ENCODE measurements at regions not wholly inside any gene's neighbourhood (a gene's known extent, or its start where the extent isn't known, plus 50 kb on each side); places are given as distances from the start of the nearest gene placed in this dataset.

DNA sequence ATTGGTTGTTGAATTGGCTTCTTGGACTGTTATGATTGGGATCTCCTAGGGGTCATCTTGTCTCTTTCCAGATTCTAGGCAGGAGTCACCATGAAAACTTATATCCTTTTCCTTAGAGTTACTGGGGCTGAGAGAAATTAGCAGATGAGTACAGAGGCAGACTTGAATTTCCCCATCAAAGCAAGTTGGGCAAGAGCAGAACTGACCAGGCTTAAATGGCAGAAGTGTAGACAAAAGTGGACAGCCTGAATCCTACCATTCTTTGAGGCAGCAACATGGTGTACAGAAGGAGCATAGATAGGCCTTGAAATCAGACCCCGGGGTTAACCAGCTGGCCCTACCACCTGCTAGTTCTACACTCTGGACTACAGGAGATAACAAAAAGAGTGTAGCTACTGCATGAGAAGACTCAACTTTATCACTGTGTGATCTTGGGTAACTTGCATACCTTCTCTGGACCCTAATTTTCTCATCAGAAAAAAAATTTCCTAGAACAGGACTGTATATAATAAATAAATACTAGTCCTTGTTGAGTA is 427.4 kb upstream of the CADM1 start:
- DNase-seq: no peak

DNA sequence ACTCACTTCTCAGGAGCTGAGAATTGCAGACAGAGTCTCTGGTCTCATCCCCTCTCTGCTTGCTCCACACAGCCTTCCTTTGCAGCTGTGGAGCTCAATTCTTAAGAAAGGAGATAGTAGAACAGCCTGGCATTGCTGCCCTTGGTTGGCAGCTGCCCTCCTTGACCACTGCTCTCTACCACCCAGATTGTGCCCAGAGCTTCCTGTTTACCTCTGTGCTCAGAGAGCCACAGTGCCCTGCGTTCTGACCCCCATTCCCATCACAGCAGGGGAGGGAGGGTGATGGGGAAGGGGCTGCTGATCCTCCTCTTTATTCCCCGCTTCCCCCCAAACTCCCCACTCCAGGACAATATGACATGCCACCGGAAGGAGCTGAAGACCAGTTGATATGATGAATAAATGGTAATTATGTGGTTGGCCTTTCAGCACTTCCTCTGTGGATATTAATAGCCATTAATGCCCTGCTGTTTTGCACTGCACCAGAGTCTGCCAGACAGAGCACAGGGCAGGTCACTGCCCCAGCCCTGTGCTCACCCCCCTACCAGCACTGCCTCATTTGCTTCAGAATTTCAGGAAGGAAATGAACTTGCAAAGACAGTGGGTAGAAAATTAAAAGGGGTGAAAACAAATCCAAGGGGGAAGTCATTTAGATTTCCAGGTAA is 426.8 kb upstream of the CADM1 start:
- DNase-seq: peak; percentile 77

DNA sequence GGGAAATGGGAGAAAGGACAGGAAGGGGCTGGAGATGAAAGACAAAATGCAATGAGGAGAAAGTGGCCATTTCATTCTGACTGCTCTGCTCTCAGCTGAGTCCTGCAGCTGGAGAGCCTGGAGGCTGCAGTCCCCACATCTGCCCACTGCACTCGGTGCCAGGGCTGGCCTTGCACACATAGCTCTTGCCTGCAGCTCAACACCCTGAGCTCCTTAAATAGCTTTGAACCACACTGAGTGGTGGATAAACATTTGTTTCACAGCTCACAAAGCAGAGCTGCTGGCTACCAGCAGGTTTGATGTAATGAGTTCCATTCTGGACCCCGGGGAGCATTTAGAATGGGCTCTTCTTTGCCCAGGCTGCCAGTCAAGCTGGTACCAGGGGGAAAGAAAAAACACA is 426.1 kb upstream of the CADM1 start:
- DNase-seq: peak; percentile 74

DNA sequence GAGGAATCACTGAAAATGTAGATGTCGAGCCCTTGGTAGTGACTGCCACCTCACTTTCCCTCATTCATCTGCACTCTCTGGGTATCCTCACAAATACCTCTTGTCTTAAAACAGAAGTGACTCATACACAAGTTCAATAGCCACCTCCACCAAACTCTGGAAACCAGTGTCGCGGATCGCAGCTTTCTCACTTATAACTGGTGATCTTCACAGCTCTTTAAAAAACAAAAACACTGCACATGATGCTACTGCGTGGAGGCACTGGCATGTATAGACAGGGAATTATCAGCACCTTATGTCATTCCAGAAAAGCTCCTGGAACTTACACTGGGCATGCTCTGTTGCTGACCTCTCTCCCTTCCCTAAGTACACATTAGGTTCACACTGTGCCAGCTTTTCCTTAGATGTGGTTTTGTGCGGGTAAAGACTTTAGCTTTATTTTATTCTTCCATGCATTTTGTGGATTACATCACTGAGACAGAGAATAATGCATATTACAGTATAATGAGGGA is 425.5 kb upstream of the CADM1 start:
- DNase-seq: no peak

DNA sequence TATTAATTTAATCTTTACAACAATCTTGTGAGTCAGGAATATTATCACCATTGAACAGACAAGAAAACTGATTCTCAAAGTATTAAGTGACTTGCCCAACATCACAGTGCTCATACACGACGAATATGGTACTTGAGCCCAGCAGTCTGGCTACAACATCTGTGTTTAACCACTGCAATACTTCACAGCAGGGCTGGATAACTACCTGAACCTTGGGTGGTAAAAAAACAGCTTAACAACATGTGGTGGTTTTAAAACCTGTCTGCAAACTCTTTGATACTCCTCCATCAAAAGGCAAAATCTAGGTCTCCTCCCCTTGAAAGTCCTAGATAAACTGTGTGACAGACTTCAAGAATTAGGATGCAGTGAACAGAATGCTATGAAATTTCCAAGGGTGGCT is 424.6 kb upstream of the CADM1 start:
- DNase-seq: no peak

DNA sequence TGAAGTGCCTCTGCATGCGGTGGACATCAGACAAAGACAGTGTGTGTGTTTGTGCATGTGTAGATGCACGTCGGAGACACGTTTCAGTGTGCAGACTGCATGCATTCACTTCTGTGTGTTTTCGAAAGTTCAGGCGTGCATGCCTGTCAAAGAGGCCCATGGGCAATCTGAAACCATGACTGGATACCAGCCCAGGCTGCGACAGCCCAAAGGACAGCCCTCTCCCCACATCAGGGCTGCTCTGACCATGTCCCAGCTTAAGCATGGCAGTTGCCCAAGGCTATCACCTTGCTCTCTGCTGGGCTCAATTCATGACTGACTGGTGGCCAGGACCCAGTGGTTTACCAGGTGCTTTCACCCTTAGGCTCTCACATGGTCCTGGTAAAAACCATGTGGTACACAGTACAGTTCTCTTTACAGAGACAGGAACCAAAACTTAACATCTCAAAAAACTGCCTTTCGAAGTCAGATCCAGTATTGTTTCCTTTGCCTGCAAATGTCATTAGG is 423.7 kb upstream of the CADM1 start:
- peak; percentile 77 for DNase-seq

DNA sequence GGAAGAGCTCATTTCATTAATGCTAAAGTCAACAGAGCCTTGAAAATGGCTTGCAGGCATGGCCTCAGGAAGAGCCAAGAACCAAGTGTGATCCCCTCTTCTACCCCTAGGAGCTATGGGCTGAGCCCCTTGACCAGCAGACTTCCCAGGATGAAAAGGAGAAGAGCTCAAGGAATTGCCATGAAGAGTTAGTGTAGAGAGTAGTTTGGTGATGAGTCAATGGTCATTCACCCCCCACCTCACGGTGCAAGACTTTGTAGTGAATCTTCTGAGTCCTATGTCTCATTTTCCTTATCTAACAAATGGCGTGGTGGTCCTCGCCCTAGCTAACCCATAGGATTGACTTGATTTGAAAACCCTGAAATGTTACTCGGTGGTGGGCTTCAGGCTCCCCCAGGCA is 422.4 kb upstream of the CADM1 start:
- DNase-seq: no peak

DNA sequence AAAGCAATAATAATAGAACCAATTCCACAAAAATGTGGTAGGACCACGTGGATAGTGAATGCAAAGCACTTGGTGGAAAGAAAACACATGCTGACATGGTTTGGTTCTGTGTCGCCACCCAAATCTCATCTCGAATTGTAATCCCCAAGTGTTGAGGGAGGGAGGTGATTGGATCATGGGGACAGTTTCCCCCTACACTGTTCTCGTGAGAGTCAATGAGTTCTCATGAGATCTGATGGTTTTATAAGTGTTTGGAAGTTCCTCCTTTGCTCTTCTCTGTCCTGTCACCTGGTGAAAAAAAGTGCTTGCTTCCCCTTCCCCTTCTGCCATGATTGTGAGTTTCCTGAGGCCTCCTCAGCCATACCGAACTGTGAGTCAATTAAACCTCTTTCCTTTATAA is 421.9 kb upstream of the CADM1 start:
- DNase-seq: no peak

DNA sequence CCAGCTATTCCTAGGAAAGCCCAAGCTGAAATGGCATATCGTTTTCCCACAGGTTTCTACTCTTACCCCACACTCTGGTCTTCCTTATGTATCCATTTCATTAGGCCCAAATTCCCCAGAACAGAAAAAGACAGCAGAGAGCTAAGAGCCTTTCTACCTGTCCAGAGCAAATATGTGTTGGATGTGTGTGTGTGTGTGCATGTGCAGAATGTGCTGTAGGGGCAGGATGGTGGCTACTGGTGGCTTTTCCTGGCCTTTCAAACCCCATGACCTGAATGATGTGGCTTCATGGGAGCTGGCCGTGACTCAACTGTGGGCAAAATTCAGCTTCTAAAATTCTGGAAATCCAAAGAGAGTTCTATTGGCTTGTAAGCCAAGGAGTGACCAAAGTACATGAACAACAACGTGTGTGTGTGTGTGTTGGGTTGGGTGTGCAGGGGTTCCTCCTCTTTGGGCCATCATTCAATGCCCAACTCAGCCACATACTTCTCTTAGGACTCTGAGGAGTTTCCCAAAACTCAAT is 421.4 kb upstream of the CADM1 start:
- no peak for DNase-seq

DNA sequence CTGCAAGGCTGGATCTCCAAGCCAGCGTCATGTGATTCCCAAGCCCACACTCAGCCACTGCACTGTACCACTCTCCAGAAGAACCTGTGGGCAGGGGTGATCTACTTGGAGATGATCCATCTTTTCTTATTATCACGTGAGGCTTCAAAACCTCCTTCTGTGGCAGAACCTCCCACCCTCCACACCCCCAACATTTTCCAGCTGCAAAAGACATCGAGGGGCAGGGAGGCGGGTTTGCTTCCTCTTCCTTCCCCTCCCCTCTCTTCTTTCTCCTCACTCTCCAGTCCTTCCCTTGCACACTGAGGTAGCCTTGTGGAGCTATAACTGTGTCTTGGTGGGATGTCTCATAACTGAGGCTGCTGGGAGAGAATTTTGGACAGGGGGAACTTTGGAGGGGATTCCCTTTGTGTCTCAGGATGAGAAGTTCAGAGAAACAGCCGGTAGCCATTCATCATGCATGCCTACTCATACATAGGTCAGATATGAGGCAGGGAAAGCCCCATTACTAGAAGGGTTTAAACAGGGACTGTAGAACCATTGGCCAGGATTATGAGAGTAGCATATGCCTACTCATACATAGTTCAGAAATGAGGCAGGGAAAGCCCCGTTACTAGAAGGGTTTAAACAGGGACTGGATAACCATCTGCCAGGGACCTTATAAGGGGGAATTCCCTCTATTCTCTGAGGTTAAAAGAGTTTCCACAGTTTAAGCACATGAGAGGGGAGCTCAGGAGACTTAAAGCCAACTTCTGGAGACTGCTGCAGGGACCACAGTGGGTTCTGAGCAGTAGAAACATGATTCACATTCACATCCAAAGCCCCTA is 420.7 kb upstream of the CADM1 start:
- no peak for DNase-seq

DNA sequence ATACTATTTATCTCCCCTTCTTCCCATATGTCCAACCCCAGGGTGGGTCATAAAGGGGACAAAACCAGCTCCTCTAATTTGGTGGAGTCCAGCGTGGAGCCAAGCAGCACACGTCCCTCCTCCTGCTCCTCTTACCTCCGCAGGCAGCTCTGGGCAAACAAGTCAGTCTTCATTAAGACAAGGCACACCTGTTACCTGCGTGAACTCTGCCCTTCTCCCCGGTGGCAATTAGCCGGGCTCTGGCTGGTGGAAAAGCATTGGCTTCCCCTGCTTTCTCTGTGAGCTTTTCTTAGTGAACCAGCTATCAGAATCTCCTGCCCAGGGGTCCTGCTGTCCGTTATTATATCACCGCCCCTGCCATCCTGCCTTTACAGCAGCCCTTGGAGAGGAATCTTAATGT is 418.7 kb upstream of the CADM1 start:
- no peak for DNase-seq

DNA sequence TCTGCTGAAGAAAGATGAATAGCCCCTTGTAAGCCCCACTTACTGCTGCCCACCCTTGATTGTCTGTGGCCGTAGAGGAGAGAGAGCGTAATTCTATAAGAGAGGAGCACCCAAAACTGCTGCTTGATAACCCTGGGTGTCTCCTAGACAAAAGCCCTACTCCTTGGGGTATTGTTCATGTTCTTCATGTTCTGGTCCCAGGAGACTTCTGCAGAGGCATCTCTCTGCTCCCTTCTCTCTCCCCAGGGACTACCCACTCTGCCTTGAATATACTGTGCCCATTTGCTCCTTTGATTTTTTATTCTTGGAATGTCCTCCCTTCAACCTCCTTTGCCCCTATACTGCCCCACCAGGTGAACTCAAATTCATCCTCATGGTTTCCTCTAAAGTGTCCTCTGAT is 417.8 kb upstream of the CADM1 start:
- no peak for DNase-seq

DNA sequence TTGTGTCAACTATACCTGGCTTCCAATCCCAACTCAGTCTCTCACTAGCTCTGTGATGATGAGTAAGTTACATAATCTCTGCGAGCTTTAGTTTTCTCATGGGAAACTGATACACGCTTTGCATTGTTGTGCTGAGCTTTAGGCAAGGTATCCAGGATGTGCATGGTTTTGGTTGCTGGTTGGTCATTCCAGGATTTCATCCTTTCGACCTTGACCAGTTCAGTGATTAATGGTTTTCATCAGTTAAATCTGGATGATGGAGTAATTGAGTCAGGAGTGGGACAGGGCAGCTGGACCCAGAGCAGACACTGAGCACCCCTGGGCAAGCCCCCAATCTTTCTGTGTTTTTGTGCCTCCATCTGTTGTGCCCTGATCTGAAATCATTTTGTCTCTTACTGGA is 417.3 kb upstream of the CADM1 start:
- no peak for DNase-seq

DNA sequence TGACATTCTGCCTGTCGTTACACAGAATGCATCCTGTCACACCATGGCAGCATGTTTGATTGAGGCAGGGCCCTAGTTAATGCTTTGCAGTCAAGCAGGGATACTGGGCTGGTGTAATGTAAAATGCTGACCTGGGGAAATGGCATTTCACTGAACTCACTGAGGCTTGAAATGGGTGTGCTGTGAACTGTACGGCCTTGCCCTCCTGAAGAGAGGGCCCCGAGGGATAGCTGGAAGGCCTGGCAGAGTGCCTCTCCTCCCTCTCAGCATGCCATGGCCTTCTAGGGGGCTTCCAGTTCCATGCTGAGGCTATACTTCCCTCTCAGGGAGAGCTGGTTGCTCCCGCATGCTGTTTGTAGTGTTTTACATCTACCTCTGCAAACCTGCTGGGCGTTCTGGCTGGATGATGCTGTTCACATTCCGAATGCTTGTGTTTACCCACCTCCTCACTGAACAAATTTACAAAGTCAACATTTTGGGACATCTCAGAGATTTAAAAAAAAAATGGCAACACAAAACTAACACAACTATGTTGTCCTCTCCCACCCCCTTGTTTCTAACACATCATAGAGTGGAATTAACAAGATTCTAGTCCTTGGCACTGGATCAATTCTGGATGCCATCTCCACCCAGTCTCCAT is 416.7 kb upstream of the CADM1 start:
- no peak for DNase-seq

DNA sequence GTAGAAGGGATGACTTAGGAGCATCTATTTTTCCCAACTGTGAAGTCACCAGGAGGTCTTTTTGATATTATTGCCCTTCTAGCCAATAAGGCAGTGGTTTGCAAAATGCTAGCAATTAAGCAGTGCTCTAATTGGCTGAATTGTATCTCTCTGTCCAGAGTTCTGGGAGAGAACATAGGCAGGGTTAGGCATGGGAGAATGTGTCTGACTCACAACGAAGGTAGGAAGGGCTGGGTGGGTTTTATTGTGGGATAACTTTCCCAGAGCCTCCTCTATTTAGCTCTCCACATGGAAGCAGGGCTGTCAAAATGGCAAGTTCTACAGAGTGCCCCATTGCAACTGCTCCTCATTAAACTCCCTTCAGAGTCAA is 415.9 kb upstream of the CADM1 start:
- DNase-seq: no peak

DNA sequence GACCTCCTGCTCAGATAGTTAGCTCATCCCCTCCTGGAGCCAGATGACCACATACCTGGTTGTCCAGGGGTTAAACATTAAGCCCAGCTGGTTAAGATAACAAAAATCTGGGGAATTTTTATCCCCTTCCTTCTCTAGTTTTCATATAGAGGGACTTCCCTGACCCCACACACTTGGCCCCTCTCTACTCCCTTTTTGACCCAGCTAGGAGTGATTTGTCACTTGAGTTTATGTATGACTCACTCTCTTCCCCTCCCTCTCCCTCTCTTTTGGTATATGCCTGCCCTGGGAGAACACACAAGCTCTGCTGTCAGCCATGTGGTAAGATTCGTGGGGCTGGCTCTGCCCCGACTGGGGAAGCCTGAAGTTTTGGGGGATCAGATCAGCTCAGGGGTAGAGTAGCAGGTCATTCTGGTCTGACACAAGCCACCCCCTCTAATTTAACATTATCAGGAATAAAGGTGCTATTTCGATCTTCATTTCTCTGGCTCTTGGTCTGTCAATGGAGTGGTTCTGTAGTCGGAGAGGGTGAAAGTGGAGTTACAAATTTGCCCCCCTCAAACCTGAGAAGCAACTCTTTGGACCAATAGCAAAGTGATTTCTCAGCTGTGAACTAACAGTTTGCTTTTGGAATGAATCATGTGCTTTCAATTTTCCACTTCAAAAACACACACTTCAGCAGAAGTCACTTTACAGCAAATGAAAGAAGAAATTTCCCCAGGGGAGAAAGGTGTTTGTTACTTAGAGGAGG is 415.3 kb upstream of the CADM1 start:
- peak; percentile 14 for DNase-seq

DNA sequence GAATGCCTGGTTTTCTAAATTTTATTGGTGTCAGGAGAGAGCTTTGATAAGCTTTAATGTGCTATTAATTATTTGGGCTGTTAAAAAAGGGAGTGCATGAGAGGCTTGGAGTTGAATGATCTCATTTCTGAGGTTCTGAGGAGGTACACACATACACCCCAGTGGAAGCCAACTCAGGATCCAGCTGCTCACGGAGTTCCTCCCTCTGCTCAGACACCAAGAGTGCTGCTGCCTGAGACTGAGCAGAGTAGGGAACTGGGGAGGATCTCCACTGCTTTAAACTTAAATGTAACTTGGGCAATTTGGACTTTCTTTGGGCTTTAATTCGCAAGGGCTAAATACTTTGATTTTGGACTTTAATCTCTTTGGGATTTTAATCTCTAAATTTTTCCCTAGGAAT is 414.4 kb upstream of the CADM1 start:
- DNase-seq: no peak

DNA sequence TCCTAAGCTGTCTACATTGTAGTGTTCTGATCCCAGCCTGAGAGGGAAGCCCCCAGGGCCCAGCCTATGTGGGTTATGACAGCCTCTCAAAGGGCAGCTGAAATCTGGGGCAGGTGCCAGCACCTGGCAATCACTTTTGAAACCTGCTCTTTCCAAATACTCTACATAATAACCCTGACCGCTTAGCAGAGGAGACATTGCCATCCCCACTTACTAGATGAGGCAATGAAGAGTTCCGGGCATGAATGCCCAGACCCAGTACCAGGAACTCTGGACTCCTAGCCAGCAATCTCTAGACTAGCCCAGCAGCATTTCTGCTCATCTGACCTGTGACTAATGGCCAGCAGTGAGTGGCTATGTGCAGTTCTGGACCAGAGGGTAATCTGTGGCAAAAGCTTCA is 412.4 kb upstream of the CADM1 start:
- DNase-seq: no peak

DNA sequence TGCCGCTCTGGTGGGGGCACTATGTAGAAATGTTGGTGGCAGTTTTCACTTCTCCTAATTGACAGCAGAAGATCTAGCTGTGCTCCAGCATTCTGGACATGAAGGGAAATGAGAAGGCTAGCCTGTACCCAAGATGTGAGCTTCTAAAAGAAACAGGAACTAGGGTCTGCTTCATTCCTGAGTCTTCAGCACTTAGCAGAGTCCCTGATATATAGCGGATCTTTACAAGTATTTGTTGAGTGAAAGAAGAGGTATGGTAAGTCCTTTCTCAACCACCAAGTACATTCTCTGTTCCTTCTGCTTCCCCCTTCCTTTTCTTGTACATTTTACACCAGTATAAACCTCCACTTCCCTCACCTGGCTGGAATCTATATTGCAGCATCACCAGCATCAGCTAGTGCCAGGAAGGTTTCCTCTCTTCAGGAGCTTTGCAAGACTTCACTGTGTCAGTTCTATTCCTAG is 408.3 kb upstream of the CADM1 start:
- peak; percentile 67 for DNase-seq

DNA sequence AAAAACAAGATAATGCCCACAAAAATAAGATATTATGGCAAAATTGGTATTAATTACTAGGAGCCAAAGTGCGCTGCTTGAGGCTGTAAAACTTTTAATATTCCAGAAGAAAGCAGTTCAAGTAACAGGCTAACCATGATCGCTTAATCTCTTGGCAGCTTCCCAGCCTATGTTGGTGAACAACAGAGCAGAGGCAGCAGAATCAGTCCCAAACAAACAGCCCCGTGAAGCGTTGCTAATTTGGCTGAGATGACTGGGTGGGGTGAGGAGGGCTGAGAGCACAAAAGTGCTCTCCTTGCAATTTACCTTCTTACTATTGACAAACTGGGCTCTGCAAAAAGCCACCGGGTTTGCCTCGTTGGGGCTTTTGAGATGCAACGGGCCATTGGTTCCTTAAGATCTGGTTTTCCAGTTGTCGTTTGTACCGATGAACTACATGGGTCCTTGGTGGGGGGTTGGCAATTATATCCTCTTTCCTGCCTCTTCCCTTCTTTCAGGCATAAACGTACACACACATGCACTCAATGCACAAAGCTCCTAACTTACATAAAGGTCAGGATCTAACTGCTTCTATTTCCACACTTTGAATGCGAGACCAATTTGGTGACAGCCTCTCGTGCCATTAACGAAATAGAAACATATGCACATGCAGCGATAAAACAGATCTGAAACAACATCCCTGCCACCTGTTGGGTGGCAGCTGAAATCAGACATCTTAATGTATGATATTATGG is 407.6 kb upstream of the CADM1 start:
- DNase-seq: peak; percentile 88

DNA sequence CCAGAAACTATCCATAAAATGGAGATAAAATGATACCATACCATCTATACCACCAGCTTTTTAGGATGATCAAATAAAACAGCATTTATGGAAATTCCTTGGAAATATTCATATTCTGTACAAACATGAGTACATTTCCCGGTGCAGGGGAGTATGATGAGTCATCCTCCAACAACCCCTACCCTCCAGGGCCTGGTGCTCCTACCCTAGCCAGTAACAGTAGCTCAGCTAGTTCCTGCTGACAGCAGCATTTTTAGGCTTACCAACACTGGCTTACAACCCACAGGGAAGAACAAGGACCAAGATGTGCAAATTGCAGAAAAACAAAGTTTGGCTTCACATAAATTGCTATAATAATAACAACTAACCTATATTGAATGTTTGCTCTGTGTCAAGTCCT is 406.2 kb upstream of the CADM1 start:
- DNase-seq: no peak

DNA sequence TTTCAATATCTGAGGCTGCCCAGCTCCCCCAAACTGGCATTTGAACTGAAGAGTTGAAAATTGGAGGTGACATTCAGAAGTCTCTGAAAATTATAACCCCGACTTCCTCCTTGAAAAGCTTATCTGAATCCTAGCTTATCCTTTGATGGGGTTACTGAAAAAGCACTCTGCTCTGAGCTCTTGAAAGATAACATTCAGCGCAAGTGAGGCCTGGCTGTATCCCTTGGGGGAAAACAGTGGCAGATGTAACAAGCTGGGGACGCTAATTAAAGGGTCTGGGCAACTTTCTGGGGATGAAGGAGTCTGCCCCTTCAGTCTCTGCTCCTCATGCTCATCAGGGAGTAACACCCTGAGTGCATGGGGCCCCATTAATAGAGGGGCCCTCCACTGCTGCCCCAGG is 402.0 kb upstream of the CADM1 start:
- no peak for DNase-seq

Measured in RPMI8226 (cell line).